ENCODE measurements at regions not wholly inside any gene's neighbourhood (a gene's known extent, or its start where the extent isn't known, plus 50 kb on each side); places are given as distances from the start of the nearest gene placed in this dataset.

GRCh38 chr6:22053391-22053997 lies 243.3 kb downstream of the PRL start (continued):
- TF ChIP-seq PATZ1 (CRISPR knock-in tag; IDR thresholded peaks at IDR 0.05; ENCODE audit: borderline replicate concordance) = no peak
- no peak for TF ChIP-seq OSR1 (CRISPR knock-in tag; IDR thresholded peaks at IDR 0.05)
- TF ChIP-seq PPARA (CRISPR knock-in tag; IDR thresholded peaks at IDR 0.05; ENCODE audit: borderline replicate concordance) = no peak
- no peak for TF ChIP-seq ZFP30 (CRISPR knock-in tag; IDR thresholded peaks at IDR 0.05)

DNA sequence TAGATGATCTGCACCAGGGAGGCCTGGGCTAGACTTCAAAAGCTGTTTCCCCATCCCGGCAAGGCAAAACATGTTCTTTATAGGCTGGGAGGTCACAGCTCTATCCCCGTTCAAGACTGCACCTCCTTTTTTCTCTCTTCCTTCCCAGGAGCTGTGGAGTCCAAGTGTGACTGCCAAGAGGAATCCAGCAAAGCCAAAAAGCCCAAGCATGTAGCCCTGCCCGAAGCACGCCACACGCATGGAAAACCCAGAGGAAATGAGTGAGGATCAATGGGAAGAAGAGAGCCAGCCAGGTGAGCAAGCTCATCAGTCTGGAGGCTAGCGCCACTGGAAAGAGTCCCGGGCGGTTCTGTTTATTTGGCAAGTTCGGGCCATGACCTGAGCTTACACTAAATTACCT lies 240.4 kb downstream of the PRL start:
- no peak for ATAC-seq
- no peak for TF ChIP-seq TOX (CRISPR knock-in tag; IDR thresholded peaks at IDR 0.05; ENCODE audit: borderline replicate concordance)
- TF ChIP-seq ZFP3 (CRISPR knock-in tag; IDR thresholded peaks at IDR 0.05) = no peak
- no peak for TF ChIP-seq TSHZ2 (CRISPR knock-in tag; IDR thresholded peaks at IDR 0.05)
- no peak for TF ChIP-seq ZNF70 (CRISPR knock-in tag; IDR thresholded peaks at IDR 0.05)
- no peak for TF ChIP-seq PATZ1 (CRISPR knock-in tag; IDR thresholded peaks at IDR 0.05; ENCODE audit: borderline replicate concordance)
- TF ChIP-seq, protein P1, sequence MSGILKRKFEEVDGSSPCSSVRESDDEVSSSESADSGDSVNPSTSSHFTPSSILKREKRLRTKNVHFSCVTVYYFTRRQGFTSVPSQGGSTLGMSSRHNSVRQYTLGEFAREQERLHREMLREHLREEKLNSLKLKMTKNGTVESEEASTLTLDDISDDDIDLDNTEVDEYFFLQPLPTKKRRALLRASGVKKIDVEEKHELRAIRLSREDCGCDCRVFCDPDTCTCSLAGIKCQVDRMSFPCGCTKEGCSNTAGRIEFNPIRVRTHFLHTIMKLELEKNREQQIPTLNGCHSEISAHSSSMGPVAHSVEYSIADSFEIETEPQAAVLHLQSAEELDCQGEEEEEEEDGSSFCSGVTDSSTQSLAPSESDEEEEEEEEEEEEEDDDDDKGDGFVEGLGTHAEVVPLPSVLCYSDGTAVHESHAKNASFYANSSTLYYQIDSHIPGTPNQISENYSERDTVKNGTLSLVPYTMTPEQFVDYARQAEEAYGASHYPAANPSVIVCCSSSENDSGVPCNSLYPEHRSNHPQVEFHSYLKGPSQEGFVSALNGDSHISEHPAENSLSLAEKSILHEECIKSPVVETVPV (CRISPR knock-in tag; IDR thresholded peaks at IDR 0.05) = no peak
- no peak for TF ChIP-seq BACH2 (CRISPR knock-in tag; IDR thresholded peaks at IDR 0.05; ENCODE audit: borderline replicate concordance)

DNA sequence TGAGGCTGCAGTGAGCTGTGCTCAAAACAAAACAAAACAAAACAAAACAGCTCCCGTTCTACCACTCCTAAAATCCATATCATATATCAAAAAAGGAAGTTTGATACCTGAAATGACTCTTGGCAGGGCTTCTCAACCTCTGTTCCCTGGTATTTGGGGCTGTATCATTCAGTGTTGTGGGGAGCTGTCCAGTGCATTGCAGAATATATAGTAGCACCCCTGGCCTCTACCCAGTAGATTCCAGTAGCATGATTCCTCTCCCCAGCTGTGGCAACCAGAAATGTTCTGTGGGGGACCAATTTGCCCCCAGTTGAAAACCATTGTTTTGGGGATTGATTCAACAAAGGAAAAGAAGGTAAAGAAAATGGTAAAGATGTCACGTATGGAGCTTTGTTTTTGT lies 238.9 kb downstream of the PRL start:
- ATAC-seq = no peak
- TF ChIP-seq, protein P1 (CRISPR knock-in tag; IDR thresholded peaks at IDR 0.05) = no peak
- TF ChIP-seq SNAI2 (CRISPR knock-in tag; IDR thresholded peaks at IDR 0.05) (no peak), ESRRG (CRISPR knock-in tag; IDR thresholded peaks at IDR 0.05) (no peak), CREB5 (CRISPR knock-in tag; IDR thresholded peaks at IDR 0.05; ENCODE audit: low read depth) (no peak), BACH2 (CRISPR knock-in tag; IDR thresholded peaks at IDR 0.05; ENCODE audit: borderline replicate concordance) (no peak), CSDC2 (CRISPR knock-in tag; IDR thresholded peaks at IDR 0.05) (no peak), PPARA (CRISPR knock-in tag; IDR thresholded peaks at IDR 0.05; ENCODE audit: borderline replicate concordance) (no peak), RARB (CRISPR knock-in tag; IDR thresholded peaks at IDR 0.05) (no peak), OSR1 (CRISPR knock-in tag; IDR thresholded peaks at IDR 0.05) (no peak), ZFP30 (CRISPR knock-in tag; IDR thresholded peaks at IDR 0.05) (no peak), ZC3H10 (CRISPR knock-in tag; IDR thresholded peaks at IDR 0.05) (no peak), ZFP3 (CRISPR knock-in tag; IDR thresholded peaks at IDR 0.05) (no peak), ZNF8 (CRISPR knock-in tag; IDR thresholded peaks at IDR 0.05) (no peak), PATZ1 (CRISPR knock-in tag; IDR thresholded peaks at IDR 0.05; ENCODE audit: borderline replicate concordance) (no peak), TCF4 (CRISPR knock-in tag; IDR thresholded peaks at IDR 0.05; ENCODE audit: borderline replicate concordance) (no peak), POU6F1 (CRISPR knock-in tag; IDR thresholded peaks at IDR 0.05; ENCODE audit: borderline replicate concordance, low read depth) (no peak)
